A549 (cell line): ENCODE measurements at regions not wholly inside any gene's neighbourhood (a gene's known extent, or its start where the extent isn't known, plus 50 kb on each side); places are given as distances from the start of the nearest gene placed in this dataset.

ENCODE experiments used
- ATAC-seq, 2 experiments: fragments of 200-7000 bp in 1 of 2; fragments of >200 bp in 1 of 2; cut with Nextera tagmentation in 1 of 2; cut with Tn5 transposase in 1 of 2; 3 replicates each; pipeline versions ENCODE4 v1.8.0 to v1.9.1; 2018 to 2020; ENCODE audit warnings: mild to moderate bottlenecking in 1 of 2, moderate library complexity in 1 of 2
- CTCF ChIA-PET: fragments of 300-600 bp; sonication (Branson Sonifier 250); formaldehyde crosslinking; extraction: SDS; loops from one replicate; lab custom pipeline; 2021; ENCODE audit warnings: antibody characterized with exemption, inconsistent platforms; lab: Yijun Ruan, JAX
- POLR2A ChIA-PET: fragments of 350-600 bp; formaldehyde crosslinking; extraction: SDS; loops from one replicate; lab custom pipeline; 2021; ENCODE audit warnings: antibody characterized with exemption, inconsistent platforms; lab: Yijun Ruan, JAX
- DNase-seq, 2 experiments: peaks; one replicate each; pipeline versions ENCODE4 v3.0.0 to v3.0.0-alpha.2; 2011 to 2016; ENCODE audit warnings: low read depth in 1 of 2, low spot score in 1 of 2
- FAIRE-seq: peaks from 2 replicates; lab custom pipeline; 2011; peaks lifted over from hg19 to GRCh38; lab: Jason Lieb, UNC
- H3K27ac ChIP-seq, 2 experiments: fragments of >200 bp; sonication (Bioruptor Twin); formaldehyde crosslinking; 3 replicates each; pipeline ENCODE4 v1.5.1; 2016 to 2017
- H3K4me1 ChIP-seq: fragments of >200 bp; sonication (Bioruptor Twin); formaldehyde crosslinking; 3 replicates; pipeline ENCODE4 v1.6.1; 2016
- H3K4me2 ChIP-seq: fragments of >200 bp; sonication (Bioruptor Twin); formaldehyde crosslinking; 3 replicates; pipeline ENCODE4 v1.6.1; 2016
- H3K4me3 ChIP-seq: fragments of >200 bp; sonication (Bioruptor Twin); formaldehyde crosslinking; 3 replicates; pipeline ENCODE4 v1.5.1; 2016
- H3K9me3 ChIP-seq: fragments of >200 bp; sonication (Bioruptor Twin); formaldehyde crosslinking; 3 replicates; pipeline ENCODE4 v1.6.1; 2016
- ATOH8 ChIP-seq: fragments of 250-450 bp; sonication (Bioruptor Pico); IDR thresholded peaks from 2 replicates; pipeline ENCODE4 v1.5.0; 2020; ENCODE audit warnings: low read depth, mild to moderate bottlenecking, moderate library complexity
- BHLHE40 ChIP-seq: IDR thresholded peaks from 2 replicates; pipeline ENCODE4 v1.6.1; 2012; ENCODE audit warnings: low read depth, low read length, inconsistent platforms
- CBX2 ChIP-seq: fragments of 200-600 bp; sonication (generic); IDR thresholded peaks from 2 replicates; pipeline ENCODE4 v1.6.1; 2016; ENCODE audit warnings: low read depth, mild to moderate bottlenecking, borderline replicate concordance
- CHD4 ChIP-seq: fragments of 200-600 bp; sonication (generic); IDR thresholded peaks from 2 replicates; pipeline ENCODE4 v1.6.1; 2016; ENCODE audit warnings: antibody characterized with exemption, mild to moderate bottlenecking, borderline replicate concordance
- EHMT2 ChIP-seq: fragments of 200-600 bp; sonication (generic); IDR thresholded peaks from 2 replicates; pipeline ENCODE4 v1.6.1; 2016; ENCODE audit warnings: antibody characterized with exemption, low read depth, mild to moderate bottlenecking, moderate library complexity
- FOSB ChIP-seq: fragments of 250-450 bp; sonication (Bioruptor Pico); IDR thresholded peaks from 2 replicates; pipeline ENCODE4 v1.5.0; 2020; ENCODE audit warnings: mild to moderate bottlenecking, moderate library complexity
- FOXS1 ChIP-seq: fragments of 250-450 bp; sonication (Bioruptor Pico); IDR thresholded peaks from 2 replicates; pipeline ENCODE4 v1.5.0; 2020; ENCODE audit warnings: mild to moderate bottlenecking, moderate library complexity
- HOXB13 ChIP-seq: fragments of 250-450 bp; sonication (Bioruptor Pico); IDR thresholded peaks from 2 replicates; pipeline ENCODE4 v1.5.0; 2020; ENCODE audit warnings: low read depth, mild to moderate bottlenecking, moderate library complexity
- JUNB ChIP-seq: fragments of >200 bp; sonication (Bioruptor Twin); formaldehyde crosslinking; IDR thresholded peaks from 2 replicates; pipeline ENCODE4 v1.6.1; 2016
- KDM1A ChIP-seq: fragments of 200-600 bp; sonication (generic); IDR thresholded peaks from 2 replicates; pipeline ENCODE4 v1.6.1; 2016; ENCODE audit warnings: low read depth, mild to moderate bottlenecking
- MAZ ChIP-seq: fragments of 150-350 bp; IDR thresholded peaks from 2 replicates; pipeline ENCODE4 v1.6.1; 2014; ENCODE audit warnings: antibody characterized with exemption, low read depth, low read length, borderline replicate concordance
- PHF8 ChIP-seq: fragments of 200-600 bp; sonication (generic); IDR thresholded peaks from 2 replicates; pipeline ENCODE4 v1.6.1; 2016; ENCODE audit warnings: low read depth, mild to moderate bottlenecking, antibody characterized with exemption, moderate library complexity, borderline replicate concordance
- REST ChIP-seq: fragments of 200-600 bp; sonication (generic); IDR thresholded peaks from 2 replicates; pipeline ENCODE4 v1.6.1; 2016; ENCODE audit warnings: antibody characterized with exemption, mild to moderate bottlenecking, moderate library complexity
- RNF2 ChIP-seq: fragments of 200-600 bp; sonication (generic); IDR thresholded peaks from 2 replicates; pipeline ENCODE4 v1.6.1; 2016; ENCODE audit warnings: low read depth, mild to moderate bottlenecking, antibody characterized with exemption, moderate library complexity, borderline replicate concordance
- SREBF2 ChIP-seq: fragments of 450-650 bp; IDR thresholded peaks from 2 replicates; pipeline ENCODE4 v1.6.1; 2014; ENCODE audit warnings: mild to moderate bottlenecking, moderate library complexity
- TP53 ChIP-seq: fragments of 250-450 bp; sonication (Bioruptor Pico); IDR thresholded peaks from 2 replicates; pipeline ENCODE4 v1.5.0; 2021; ENCODE audit warnings: mild to moderate bottlenecking, moderate library complexity
- ZNF302 ChIP-seq: fragments of 250-450 bp; sonication (Bioruptor Pico); IDR thresholded peaks from 2 replicates; pipeline ENCODE4 v1.9.0; 2021; ENCODE audit warnings: inconsistent platforms, mild to moderate bottlenecking, moderate library complexity
- ZSCAN20 ChIP-seq: fragments of 250-450 bp; sonication (Bioruptor Pico); IDR thresholded peaks from 2 replicates; pipeline ENCODE4 v1.8.0; 2022; ENCODE audit warnings: mild to moderate bottlenecking, moderate library complexity
- WGBS: methylation state at CpG from one replicate; pipeline ENCODE4 v1.1.6; 2017; ENCODE audit errors: missing lambda C conversion rate; 5-methylcytosine and 5-hydroxymethylcytosine counted together
- TF ChIP-seq, protein P1 (sequence below): fragments of 450-650 bp; IDR thresholded peaks from 2 replicates; pipeline ENCODE4 v1.6.1; 2014; ENCODE audit warnings: antibody characterized with exemption
- TF ChIP-seq, protein P2 (sequence below): IDR thresholded peaks from 2 replicates; pipeline ENCODE4 v1.6.1; 2012; ENCODE audit warnings: low read depth, borderline replicate concordance
- TF ChIP-seq, protein P3 (sequence below): fragments of 150-350 bp; IDR thresholded peaks from 2 replicates; pipeline ENCODE4 v1.6.1; 2014; ENCODE audit warnings: low read depth, mild to moderate bottlenecking, low read length
- TF ChIP-seq, protein P4 (sequence below): fragments of >200 bp; sonication (Bioruptor Twin); formaldehyde crosslinking; IDR thresholded peaks from 2 replicates; pipeline ENCODE4 v1.6.1; 2016

DNA sequence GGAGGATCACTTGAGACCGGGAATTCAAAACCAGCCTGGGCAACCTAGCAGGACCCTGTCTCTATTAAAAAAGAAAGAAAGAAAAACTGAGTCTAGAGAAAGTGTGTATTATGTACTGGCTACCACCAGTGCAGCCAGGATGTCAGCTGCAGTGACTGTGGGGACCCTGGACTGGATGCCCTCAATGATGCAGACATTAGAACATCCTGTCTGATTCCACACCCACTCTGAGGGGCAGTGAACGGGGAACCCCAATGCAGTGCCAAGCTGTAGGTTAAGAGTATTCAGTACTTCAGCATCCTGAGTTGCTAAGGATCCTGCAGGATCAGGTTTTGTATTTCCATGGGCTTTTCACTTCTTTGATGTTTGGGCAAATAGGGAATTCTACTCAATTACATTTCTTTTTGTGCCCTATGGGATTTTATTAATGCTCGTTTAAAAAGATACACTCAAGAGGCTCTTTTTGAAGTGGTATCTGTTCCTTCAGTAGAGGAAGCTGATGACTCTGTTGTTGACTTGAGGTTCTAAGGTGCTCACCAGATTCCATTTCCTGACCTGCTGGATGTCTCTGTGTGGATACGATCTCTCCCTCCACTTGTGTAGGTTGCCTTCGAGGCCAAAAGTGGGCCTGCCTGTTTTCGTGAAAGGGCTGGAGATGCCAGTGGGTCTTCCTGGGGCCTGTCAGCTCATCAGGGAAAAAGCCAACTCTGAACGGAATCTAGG lies 85.9 kb upstream of the CLCN4 start:
- ChIA-PET CTCF (interaction anchor here (2.2 kb wide), 1 partner anchor 49 kb away, joined by 8 read pairs; no protein-coding TSS in a partner anchor), POLR2A (no interaction called here)
- no peaks in the 10 kb centered on the region for H3K9me3 ChIP-seq
- DNase-seq (no peak), FAIRE-seq (no peak), ATAC-seq (no peak)
- no peak overlapping the region for H3K4me2 ChIP-seq
- WGBS: 90% methylated on average over 7 of the region's 7 CpGs
- no peaks in the 10 kb centered on the region for H3K4me1 ChIP-seq
- TF ChIP-seq, protein P1, sequence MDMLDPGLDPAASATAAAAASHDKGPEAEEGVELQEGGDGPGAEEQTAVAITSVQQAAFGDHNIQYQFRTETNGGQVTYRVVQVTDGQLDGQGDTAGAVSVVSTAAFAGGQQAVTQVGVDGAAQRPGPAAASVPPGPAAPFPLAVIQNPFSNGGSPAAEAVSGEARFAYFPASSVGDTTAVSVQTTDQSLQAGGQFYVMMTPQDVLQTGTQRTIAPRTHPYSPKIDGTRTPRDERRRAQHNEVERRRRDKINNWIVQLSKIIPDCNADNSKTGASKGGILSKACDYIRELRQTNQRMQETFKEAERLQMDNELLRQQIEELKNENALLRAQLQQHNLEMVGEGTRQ: no peak
- TF ChIP-seq ZSCAN20 (CRISPR knock-in tag) (no peak), JUNB (no peak), CHD4 (no peak), PHF8 (no peak), TP53 (CRISPR knock-in tag) (no peak)
- TF ChIP-seq, protein P2, sequence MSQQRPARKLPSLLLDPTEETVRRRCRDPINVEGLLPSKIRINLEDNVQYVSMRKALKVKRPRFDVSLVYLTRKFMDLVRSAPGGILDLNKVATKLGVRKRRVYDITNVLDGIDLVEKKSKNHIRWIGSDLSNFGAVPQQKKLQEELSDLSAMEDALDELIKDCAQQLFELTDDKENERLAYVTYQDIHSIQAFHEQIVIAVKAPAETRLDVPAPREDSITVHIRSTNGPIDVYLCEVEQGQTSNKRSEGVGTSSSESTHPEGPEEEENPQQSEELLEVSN: no peak
- no peak overlapping the region for H3K4me3 ChIP-seq
- no peak overlapping the region for H3K27ac ChIP-seq

GRCh38 chrX:10071451-10072144 lies 85.2 kb upstream of the CLCN4 start:
- 86% methylated on average over 7 of the region's 7 CpGs for WGBS
- ATAC-seq (no peak), FAIRE-seq (no peak), DNase-seq (no peak)
- Histone ChIP-seq H3K27ac (no peak overlapping the region), H3K9me3 (no peaks in the 10 kb centered on the region), H3K4me2 (no peak overlapping the region), H3K4me1 (no peaks in the 10 kb centered on the region), H3K4me3 (no peak overlapping the region)
- POLR2A ChIA-PET: no interaction called here
- TF ChIP-seq, protein P3, sequence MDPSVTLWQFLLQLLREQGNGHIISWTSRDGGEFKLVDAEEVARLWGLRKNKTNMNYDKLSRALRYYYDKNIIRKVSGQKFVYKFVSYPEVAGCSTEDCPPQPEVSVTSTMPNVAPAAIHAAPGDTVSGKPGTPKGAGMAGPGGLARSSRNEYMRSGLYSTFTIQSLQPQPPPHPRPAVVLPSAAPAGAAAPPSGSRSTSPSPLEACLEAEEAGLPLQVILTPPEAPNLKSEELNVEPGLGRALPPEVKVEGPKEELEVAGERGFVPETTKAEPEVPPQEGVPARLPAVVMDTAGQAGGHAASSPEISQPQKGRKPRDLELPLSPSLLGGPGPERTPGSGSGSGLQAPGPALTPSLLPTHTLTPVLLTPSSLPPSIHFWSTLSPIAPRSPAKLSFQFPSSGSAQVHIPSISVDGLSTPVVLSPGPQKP: no peak
- TF ChIP-seq HOXB13 (CRISPR knock-in tag): no peak
- no peak for TF ChIP-seq FOSB (CRISPR knock-in tag)
- TF ChIP-seq SREBF2: no peak
- TF ChIP-seq JUNB: no peak
- no peak for TF ChIP-seq PHF8
- no peak for TF ChIP-seq MAZ
- TF ChIP-seq BHLHE40: no peak
- TF ChIP-seq ZNF302: no peak
- no peak for TF ChIP-seq KDM1A
- CTCF ChIA-PET: interaction anchor here (2.2 kb wide), 1 partner anchor 48 kb away, joined by 8 read pairs; no protein-coding TSS in a partner anchor

- H3K4me1 ChIP-seq: peaks cover 6% of the 10 kb centered on the region; the same call in 2 of the 3 replicates
- no peak for FAIRE-seq
- WGBS: 88% methylated on average over 4 of the region's 4 CpGs
- TF ChIP-seq JUNB (no peak), RNF2 (no peak), ATOH8 (CRISPR knock-in tag) (no peak), FOXS1 (CRISPR knock-in tag) (no peak), BHLHE40 (no peak), REST (no peak), EHMT2 (no peak), CBX2 (no peak)
- TF ChIP-seq, protein P4, sequence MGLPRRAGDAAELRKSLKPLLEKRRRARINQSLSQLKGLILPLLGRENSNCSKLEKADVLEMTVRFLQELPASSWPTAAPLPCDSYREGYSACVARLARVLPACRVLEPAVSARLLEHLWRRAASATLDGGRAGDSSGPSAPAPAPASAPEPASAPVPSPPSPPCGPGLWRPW: no peak
Measured at GRCh38 chrX:10072786-10073568, 83.8 kb upstream of the CLCN4 start.

More at GRCh38 chrX:10072786-10073568, 83.8 kb upstream of the CLCN4 start:
- H3K27ac ChIP-seq: no peak overlapping the region
- CTCF ChIA-PET: interaction anchor here (1.8 to 2.2 kb wide), 2 partner anchors 14 to 47 kb away, joined by 4 to 8 read pairs; no protein-coding TSS in a partner anchor
- H3K4me3 ChIP-seq: no peak overlapping the region
- H3K9me3 ChIP-seq: no peaks in the 10 kb centered on the region
- no peak for ATAC-seq
- H3K4me2 ChIP-seq: no peak overlapping the region
- no peak for DNase-seq
- POLR2A ChIA-PET: no interaction called here
